ENCODE measurements at regions not wholly inside any gene's neighbourhood (a gene's known extent, or its start where the extent isn't known, plus 50 kb on each side); places are given as distances from the start of the nearest gene placed in this dataset.

- TF ChIP-seq SP1 (IDR thresholded peaks at IDR 0.05; ENCODE audit: low read depth, low read length) (no peak), SUZ12 (IDR thresholded peaks at IDR 0.05; ENCODE audit: low read length) (no peak), SAP30 (IDR thresholded peaks at IDR 0.05; ENCODE audit: insufficient read depth, insufficient replicate concordance, low read length) (no peak)
Observed at GRCh38 chr9:91141407-91141965, 220.2 kb downstream of the AUH start (continued).
